ENCODE measurements at regions not wholly inside any gene's neighbourhood (a gene's known extent, or its start where the extent isn't known, plus 50 kb on each side); places are given as distances from the start of the nearest gene placed in this dataset.

- no peaks in the 10 kb centered on the region for H3K9me1 ChIP-seq (replicated peaks; ENCODE audit: control insufficient read depth, extremely low read depth, insufficient read depth, low read length)
- H3K4me3 ChIP-seq (replicated peaks in 1 of 3; ENCODE audit: insufficient read depth in 1 of 3, low read depth in 1 of 3, low read length in 3 of 3), result no peak overlapping the region
- H3K4me1 ChIP-seq (ENCODE audit: control insufficient read depth, extremely low read depth, insufficient read depth, low read length), result no peaks in the 10 kb centered on the region
- no TSS peak for BruUV-seq (replicated peaks)
- H3K4me2 ChIP-seq (ENCODE audit: insufficient read depth, low read length), result no peak overlapping the region
- no peaks in the 10 kb centered on the region for H3K9me3 ChIP-seq (replicated peaks; ENCODE audit: control insufficient read depth, insufficient read depth, low read length)
- H3K9ac ChIP-seq (replicated peaks; ENCODE audit: extremely low read depth, insufficient read depth, low read length), result no peak overlapping the region
- ChIA-PET POLR2A (no interaction called here), CTCF (interaction anchor here (1.0 kb wide), 1 partner anchor 12 kb away, joined by 3 read pairs; no protein-coding TSS in a partner anchor)
- H3K79me2 ChIP-seq (ENCODE audit: control insufficient read depth, insufficient read depth, low read length), result no peaks in the 10 kb centered on the region
- no peak for DNase-seq (ENCODE audit: low read depth, low spot score)
- no peak overlapping the region for H2AFZ ChIP-seq (ENCODE audit: low read depth, low read length)
- no peak for FAIRE-seq
- TF ChIP-seq MAX (IDR thresholded peaks at IDR 0.05; ENCODE audit: insufficient read depth, insufficient read length) (no peak), CTCF (IDR thresholded peaks at IDR 0.05; ENCODE audit: extremely low read depth in 1 of 2, insufficient read depth in 1 of 2, low read depth in 1 of 2, low read length in 2 of 2) (no peak), JUN (IDR thresholded peaks at IDR 0.05; ENCODE audit: borderline replicate concordance, insufficient read depth, insufficient read length, low read depth) (no peak), MYC (IDR thresholded peaks at IDR 0.05; ENCODE audit: low read depth, low read length) (no peak), POLR2A (IDR thresholded peaks at IDR 0.05; ENCODE audit: low read depth, low read length) (no peak), GATA2 (IDR thresholded peaks at IDR 0.05; ENCODE audit: insufficient read depth, insufficient read length, low read depth, low read length) (no peak)
- no peaks in the 10 kb centered on the region for H3K27me3 ChIP-seq (ENCODE audit: control insufficient read depth in 2 of 2, insufficient read depth in 2 of 2, low read length in 2 of 2)
- H4K20me1 ChIP-seq (replicated peaks; ENCODE audit: control insufficient read depth, extremely low read depth, insufficient read depth, low read length), result no peaks in the 10 kb centered on the region
- no peaks in the 10 kb centered on the region for H3K36me3 ChIP-seq (ENCODE audit: control insufficient read depth in 2 of 2, extremely low read depth in 1 of 2, insufficient read depth in 2 of 2, low read length in 2 of 2)
- H3K27ac ChIP-seq (ENCODE audit: insufficient read depth, low read depth, low read length), result no peak overlapping the region
- intact Hi-C loops (cut with micrococcal nuclease), result no loop called here
- dilution Hi-C loops (cut with MboI; ENCODE audit: extremely low pct_ligation_motif_present, low sequenced_read_pairs), result no loop called here
Measured at GRCh38 chr3:70808881-70809280, 496.4 kb upstream of the MDFIC2 start.

GRCh38 chr3:70806556-70806955 is 494.1 kb upstream of the MDFIC2 start:
- no peak overlapping the region for H3K9ac ChIP-seq (replicated peaks; ENCODE audit: extremely low read depth, insufficient read depth, low read length)
- TF ChIP-seq CTCF (IDR thresholded peaks at IDR 0.05; ENCODE audit: extremely low read depth in 1 of 2, insufficient read depth in 1 of 2, low read depth in 1 of 2, low read length in 2 of 2) (no peak), EZH2 (IDR thresholded peaks at IDR 0.05; ENCODE audit: borderline replicate concordance, low read depth, low read length, severe bottlenecking) (no peak), POLR2A (IDR thresholded peaks at IDR 0.05; ENCODE audit: low read depth, low read length) (no peak), GATA2 (IDR thresholded peaks at IDR 0.05; ENCODE audit: insufficient read depth, insufficient read length, low read depth, low read length) (no peak), JUN (IDR thresholded peaks at IDR 0.05; ENCODE audit: borderline replicate concordance, insufficient read depth, insufficient read length, low read depth) (no peak)
- POLR2A ChIA-PET, result interaction anchor here (0.6 kb wide), 1 partner anchor 39 kb away, joined by 4 read pairs; no protein-coding TSS in a partner anchor
- H2AFZ ChIP-seq (ENCODE audit: low read depth, low read length), result no peak overlapping the region
- H3K9me1 ChIP-seq (replicated peaks; ENCODE audit: control insufficient read depth, extremely low read depth, insufficient read depth, low read length), result no peaks in the 10 kb centered on the region
- H3K4me3 ChIP-seq (replicated peaks in 1 of 3; ENCODE audit: insufficient read depth in 1 of 3, low read depth in 1 of 3, low read length in 3 of 3), result no peak overlapping the region
- no peaks in the 10 kb centered on the region for H3K36me3 ChIP-seq (ENCODE audit: control insufficient read depth in 2 of 2, extremely low read depth in 1 of 2, insufficient read depth in 2 of 2, low read length in 2 of 2)
- no peaks in the 10 kb centered on the region for H3K79me2 ChIP-seq (ENCODE audit: control insufficient read depth, insufficient read depth, low read length)
- no peak overlapping the region for H3K4me2 ChIP-seq (ENCODE audit: insufficient read depth, low read length)
- H3K9me3 ChIP-seq (replicated peaks; ENCODE audit: control insufficient read depth, insufficient read depth, low read length), result no peaks in the 10 kb centered on the region
- no peaks in the 10 kb centered on the region for H3K27me3 ChIP-seq (ENCODE audit: control insufficient read depth in 2 of 2, insufficient read depth in 2 of 2, low read length in 2 of 2)
- no peaks in the 10 kb centered on the region for H4K20me1 ChIP-seq (replicated peaks; ENCODE audit: control insufficient read depth, extremely low read depth, insufficient read depth, low read length)
- no peak for DNase-seq (ENCODE audit: low read depth, low spot score)
- BruUV-seq (replicated peaks), result no TSS peak
- no peak overlapping the region for H3K27ac ChIP-seq (ENCODE audit: insufficient read depth, low read depth, low read length)
- FAIRE-seq, result no peak
- intact Hi-C loops (cut with micrococcal nuclease), result no loop called here
- CTCF ChIA-PET, result no interaction called here
- dilution Hi-C loops (cut with MboI; ENCODE audit: extremely low pct_ligation_motif_present, low sequenced_read_pairs), result no loop called here
- H3K4me1 ChIP-seq (ENCODE audit: control insufficient read depth, extremely low read depth, insufficient read depth, low read length), result no peaks in the 10 kb centered on the region

All from endothelial cell of umbilical vein (primary cell).